ENCODE measurements at regions not wholly inside any gene's neighbourhood (a gene's known extent, or its start where the extent isn't known, plus 50 kb on each side); places are given as distances from the start of the nearest gene placed in this dataset.
"Not testable (repeated sequence)": the region's sequence is repeated elsewhere in the genome, so short reads cannot be mapped to it uniquely, and the experiment has no call there.

DNA sequence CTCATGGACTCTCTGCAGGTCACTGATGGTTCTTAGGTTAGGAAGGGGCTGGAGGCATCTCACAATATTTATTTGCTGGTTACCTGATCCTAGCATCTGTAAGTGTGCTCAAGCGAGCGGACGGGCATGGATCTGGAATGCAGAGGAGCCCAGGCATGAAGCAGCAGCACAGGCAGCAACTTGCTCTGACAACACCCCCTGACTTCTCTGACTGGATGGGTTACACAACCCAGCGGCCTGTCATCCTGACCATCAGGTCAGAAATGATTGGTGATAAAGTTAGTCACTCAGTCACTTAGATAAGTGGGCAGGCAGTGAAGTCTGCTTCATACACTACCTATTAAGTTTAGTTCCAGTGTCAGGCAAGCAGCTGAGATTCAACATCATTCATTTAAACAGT, 75.9 kb upstream of the IGFBPL1 start:
- TF ChIP-seq CTCF, POLR2A (IDR thresholded peaks at IDR 0.05): not testable (repeated sequence)

All from body of pancreas (tissue), 4 donors.